Esophagus squamous epithelium (tissue), 4 donors: ENCODE measurements at regions not wholly inside any gene's neighbourhood (a gene's known extent, or its start where the extent isn't known, plus 50 kb on each side); places are given as distances from the start of the nearest gene placed in this dataset.

Experiments
- CTCF ChIP-seq, 6 experiments: fragments of 450-650 bp in 4 of 6; fragments of 200-600 bp in 2 of 6; sonication (generic) in 2 of 6; IDR thresholded peaks; one replicate each; pipeline ENCODE4 v1.5.1; 2016 to 2019; ENCODE audit warnings: antibody characterized with exemption in 6 of 6, mild to moderate bottlenecking in 4 of 6, moderate library complexity in 4 of 6
- POLR2A ChIP-seq, 4 donors: fragments of 450-650 bp; IDR thresholded peaks; one replicate each; pipeline ENCODE4 v1.6.1; 2017; ENCODE audit warnings: antibody characterized with exemption in 4 of 4, mild to moderate bottlenecking in 4 of 4, moderate library complexity in 3 of 4

DNA sequence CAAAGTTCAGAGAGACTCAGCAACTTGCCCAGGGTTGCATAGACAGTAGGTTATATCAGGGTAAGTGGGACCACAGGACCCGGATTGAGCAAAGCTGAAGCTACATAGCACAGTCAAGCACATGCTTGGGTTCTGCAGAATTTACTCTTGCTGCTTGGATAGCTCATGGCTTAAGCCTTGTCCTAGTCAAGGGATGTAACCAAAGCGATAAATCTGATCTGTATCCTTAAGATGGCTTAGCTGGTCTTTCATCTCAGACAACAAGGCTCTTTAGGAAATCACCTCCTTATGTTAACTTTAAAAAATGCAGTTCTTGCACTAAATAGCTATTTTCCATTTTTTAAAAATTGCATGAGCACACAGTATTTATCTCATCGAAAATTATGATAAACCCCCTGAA lies 158.5 kb downstream of the LPIN1 start:
- TF ChIP-seq CTCF (IDR thresholded peaks at IDR 0.05) (no peak), POLR2A (IDR thresholded peaks at IDR 0.05) (no peak)
